ENCODE measurements at regions not wholly inside any gene's neighbourhood (a gene's known extent, or its start where the extent isn't known, plus 50 kb on each side); places are given as distances from the start of the nearest gene placed in this dataset.
"Not testable (repeated sequence)": the region's sequence is repeated elsewhere in the genome, so short reads cannot be mapped to it uniquely, and the experiment has no call there.

DNA sequence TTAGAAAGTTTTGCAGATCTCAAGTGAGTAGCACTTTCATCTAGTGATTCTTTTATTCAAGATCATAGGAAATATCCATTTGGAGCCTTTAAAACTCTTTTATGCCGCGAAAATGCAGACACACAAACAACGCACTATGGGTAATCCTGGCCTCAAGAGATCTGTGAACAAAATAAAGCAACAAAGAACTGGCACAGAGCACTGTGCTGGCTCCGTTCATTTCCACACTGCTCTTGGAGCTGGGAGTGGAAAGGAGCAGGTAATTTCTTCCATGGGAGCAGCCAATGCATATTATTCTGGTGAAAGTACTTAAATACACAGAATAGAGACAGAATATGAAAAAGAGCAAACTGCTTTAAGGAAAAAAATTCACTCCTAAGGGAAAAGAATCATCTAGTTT is 172.7 kb upstream of the FRG1 start:
- DNase-seq (ENCODE audit: low spot score): no peak

DNA sequence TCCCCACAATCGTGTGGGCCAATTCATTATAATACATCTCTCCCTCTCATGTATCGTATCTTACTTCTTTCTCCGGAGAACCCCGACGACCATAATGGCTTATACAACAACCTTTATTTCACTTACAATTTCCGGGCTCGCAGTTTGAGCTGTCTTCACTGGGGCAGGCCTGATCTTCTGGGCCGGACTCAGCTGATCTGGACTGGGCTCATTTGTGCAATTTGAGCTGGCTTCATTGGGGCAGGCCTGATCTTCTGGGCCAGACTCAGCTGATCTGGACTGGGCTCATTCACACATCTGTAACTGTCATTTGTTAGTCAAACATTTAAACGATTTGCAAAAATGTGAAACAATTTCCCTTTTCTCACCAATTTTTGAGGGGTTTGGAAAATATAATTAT is 171.5 kb upstream of the FRG1 start:
- no peak for DNase-seq (ENCODE audit: low spot score)

DNA sequence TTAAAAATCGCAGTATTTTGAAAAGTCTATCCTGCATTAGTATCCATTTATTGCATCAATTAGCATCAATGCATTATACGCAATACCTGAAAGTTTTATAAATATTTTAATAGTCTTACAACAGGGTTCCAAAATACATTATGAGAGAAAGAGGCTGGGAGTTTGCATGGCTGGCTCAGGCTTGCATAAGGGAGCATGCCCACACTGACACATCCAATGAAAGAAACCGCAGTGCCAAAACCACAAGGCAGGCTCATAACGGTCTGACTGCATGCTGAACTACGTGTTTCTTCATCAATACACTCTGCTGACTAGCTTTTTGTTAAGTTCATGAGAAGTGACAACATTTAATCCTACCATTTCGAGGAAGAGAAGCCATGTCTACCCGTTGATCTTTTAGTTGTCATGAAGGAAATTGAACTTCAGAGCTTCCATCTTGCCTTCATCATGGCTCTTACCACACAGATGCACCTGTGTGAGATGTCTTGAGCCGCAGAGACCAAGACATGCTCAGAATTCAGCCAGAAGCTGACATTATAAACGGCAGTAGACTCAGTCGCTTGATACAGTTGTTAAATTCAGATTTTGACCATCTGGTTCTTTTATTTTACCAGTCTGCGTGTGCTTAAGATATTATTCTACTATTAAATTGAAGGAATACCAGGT is 168.8 kb upstream of the FRG1 start:
- DNase-seq (ENCODE audit: low spot score): no peak

DNA sequence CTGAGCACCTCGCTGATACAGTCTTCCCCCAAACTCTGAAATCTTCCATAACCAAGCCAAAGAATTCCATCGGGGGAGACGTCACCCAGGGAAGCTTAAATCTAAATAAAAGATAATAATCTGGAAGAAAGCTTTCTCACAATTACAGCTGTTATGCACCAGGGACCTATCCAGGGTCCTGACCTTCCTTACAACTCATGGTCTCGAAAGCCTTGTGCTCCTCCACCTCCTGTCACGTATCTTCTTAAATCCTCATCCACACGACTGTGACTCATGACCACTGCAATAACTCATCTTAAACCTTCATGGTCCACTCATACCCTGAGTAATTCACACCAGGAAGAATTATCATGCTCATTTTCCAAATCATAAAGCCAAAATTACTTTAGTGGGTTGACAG is 166.8 kb upstream of the FRG1 start:
- DNase-seq (ENCODE audit: low spot score): no peak

DNA sequence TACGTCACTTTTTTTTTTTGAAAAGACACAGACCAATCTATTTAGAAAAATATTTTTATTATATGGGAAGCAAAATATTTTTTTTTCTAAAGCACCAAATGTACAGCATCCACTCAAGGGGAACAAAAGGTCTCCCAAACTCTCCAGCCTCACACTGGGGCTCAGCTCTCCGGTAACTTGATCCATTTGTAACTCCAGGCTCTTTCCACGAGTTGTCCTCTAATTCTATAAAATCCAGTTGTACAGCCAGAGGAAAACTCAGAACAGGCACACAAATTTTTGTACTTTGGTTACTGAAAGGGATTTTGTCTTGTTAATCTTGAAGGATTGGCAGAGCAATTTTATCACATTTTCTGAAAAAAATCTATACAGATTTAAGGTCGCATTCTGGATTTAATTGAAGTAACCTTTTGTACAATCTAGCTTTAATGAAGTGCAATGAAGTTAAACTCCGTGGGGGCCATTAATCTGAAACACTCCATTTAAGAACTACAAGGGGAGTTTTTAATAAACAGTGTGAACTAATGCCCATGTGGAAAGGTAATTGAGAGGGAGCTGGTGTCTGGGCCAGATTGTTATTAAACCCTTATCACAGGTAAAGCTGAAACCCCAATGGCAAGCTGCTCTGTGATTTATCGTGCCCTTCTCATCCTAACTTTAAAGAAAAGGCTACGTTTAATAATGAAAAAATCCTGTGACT is 161.2 kb upstream of the FRG1 start:
- no peak for DNase-seq (ENCODE audit: low spot score)

DNA sequence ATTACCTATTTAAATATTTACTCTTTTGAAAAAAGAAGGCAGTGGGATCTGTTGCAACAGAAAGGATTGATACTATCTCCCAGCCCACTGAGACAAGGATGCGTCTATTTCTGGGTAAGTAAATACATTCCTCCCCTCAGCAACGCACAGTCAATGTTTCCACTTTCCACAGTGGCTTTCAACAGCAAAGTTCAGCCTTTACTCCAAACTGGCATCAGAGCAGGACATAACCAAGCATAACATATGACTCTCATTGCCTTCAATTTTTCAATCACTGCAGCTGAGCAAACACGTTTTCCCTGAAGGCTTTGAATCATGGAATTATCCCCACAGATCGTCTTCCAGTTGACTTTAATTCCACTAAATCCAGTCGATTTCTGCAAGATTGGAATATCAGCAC is 160.3 kb upstream of the FRG1 start:
- no peak for DNase-seq (ENCODE audit: low spot score)

DNA sequence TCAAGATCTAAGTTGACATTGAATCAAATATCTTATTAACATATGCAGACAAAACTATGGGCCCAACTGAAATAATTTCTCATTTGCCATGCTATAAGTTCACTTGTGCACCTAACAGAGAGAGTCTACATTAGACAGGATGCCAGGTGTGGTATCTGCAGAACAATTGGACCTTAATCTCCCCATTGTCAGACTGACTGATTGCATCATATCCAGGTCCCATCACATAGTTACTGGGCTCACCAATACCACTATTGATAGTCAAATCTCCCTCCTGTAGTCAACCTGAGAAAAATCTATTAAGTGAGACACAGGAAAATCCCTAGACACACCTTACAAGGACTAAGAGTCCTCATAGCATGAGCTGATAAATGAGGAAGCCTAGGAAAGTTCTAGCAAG is 156.0 kb upstream of the FRG1 start:
- DNase-seq (ENCODE audit: low spot score): no peak

DNA sequence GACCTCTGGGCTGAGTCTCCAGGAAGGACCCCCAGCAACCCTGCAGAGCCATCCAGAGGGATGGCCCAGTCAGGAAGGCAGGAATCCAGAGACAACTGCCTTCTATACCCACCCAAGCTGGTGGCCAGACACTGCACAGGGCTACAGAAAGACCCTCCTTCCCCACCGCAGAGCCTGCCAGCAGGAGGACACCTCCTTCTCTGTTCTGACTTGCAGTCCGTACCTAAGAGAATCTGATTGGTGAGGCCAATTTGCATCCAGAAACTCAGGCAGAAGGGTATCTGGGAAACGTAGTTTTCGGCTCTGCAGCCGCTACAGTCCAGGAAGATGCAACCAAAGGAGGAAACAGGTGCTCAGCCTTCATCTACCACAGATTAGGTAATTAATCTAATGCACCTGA is 155.4 kb upstream of the FRG1 start:
- DNase-seq (ENCODE audit: low spot score): no peak

DNA sequence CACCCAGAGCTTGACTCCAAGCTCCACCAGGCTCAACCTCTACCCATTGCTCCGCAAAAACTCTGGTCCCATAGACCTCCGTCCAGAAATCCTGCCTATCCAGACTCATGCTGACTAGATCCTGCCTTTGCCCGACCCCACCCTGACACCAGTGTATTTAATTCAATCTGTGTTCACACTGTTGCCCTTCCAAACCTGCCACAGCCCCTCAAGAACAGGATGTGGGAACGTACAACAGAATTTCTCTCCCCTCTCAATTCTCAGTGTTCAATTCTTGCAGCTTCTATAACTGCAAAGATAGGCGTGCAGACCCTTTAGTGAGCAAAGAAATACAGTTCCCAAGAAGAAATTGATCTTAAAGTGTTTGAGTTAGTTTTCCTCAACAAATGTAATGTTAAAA is 154.2 kb upstream of the FRG1 start:
- no peak for DNase-seq (ENCODE audit: low spot score)

DNA sequence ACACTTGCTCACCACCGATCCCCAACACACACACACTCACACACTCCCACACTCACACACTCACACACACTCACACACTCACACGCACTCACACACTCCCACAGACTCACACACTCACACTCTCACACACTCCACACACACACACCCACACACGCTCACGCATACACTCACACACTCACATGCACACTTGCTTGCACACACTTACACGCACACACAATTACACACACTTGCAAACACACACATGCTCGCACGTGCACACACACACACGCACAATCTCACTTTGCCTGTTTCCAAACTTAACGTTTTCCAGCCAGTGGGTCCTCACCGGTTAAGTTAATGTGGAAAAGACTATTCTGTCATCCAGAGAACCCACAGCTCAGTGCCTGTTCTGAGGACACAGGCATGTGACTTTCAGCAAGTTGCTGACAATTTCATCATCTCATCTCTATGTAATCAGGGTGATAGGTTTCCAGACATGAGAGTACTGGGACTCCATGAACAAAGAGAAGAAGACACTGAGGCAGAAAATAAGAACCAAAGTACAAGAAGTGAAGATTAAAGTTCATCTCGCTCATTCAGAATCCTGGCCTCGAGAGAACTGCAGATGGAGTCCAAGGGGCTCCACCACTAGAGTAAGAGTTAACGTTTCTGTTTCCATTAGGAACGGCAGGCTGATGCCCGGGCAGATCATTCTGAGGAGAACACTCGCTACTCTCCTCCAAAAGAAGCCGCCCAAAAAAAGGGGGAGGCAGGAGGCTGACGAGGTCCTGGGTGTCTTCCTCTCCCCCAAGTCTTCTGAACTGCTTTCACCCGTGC is 153.2 kb upstream of the FRG1 start:
- no peak for DNase-seq (ENCODE audit: low spot score)

DNA sequence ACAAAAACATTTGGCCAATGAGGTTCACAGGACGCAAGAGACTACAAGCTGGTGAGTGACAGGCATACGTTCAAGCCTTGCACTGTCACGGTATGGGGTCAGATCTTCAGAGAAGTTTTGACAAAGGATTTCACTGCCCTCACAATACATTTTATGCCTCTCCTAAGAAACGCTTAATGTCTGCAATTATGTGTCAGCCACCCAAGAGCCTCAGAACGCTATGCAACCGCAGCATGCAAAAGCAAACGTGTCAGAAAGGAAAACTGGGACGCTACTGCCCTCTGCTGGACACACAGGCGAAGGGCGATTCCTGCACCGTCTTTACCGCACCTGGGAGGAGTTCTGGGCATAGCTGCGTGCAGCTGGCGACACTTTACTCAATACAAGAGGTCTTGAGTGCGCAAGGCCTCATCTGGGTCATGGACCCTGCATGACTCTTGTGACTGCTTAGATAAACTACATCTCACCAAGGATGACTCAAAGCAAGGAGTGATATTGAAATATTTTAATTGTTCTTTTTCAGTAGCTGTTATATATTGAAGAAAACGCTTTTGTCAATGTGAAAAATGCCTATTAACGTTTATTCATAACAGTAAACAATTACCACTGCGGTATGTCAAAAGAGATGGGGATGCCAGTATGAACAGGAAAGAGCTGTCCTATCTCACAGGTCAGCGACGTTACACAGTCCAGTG is 147.6 kb upstream of the FRG1 start:
- DNase-seq (ENCODE audit: low spot score): peak; percentile 86

DNA sequence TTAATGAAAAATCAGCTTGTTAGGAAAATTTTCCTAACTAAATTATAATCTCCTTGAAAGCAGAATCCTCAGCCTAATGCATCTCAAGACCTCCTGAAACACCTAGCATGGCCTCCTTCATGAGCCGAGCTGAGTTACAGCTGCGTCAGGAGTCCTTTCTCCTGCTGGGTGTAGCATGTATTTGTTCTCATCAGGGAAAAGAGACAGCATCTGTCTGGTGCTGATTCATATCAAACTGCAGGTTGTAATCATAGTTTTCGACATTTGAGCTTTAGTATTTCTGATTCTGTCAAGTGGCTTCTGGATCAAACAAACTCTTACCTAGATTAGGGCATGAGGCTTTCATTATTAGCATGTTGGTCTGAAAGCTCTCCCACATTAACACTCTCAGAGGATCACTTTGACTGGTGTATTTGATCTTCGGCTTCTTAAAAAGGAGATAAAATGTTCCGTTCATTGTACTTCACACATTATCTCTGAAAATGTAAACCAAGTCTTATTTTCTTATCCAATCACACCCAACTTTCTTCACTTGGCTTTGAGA is 140.1 kb upstream of the FRG1 start:
- DNase-seq (ENCODE audit: low spot score): no peak

DNA sequence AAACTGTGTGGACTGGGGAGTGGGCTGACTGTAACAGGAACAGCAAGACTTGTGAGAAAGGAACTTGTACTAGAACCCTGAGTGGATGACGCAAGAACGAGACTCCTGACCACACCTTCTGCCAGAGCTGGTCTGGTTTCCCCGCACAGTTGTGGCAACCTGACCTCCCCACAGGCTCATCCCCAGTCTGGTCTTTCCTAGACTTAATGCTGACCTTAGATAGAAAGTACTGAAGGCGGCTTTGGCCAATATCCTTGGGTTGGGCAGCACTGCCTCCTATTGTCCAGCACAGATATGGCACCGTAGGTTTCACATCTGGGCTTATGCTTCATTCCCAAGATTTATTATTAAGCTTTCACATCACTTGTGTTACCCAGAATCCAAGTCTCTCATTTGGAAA is 137.8 kb upstream of the FRG1 start:
- DNase-seq (ENCODE audit: low spot score): no peak

DNA sequence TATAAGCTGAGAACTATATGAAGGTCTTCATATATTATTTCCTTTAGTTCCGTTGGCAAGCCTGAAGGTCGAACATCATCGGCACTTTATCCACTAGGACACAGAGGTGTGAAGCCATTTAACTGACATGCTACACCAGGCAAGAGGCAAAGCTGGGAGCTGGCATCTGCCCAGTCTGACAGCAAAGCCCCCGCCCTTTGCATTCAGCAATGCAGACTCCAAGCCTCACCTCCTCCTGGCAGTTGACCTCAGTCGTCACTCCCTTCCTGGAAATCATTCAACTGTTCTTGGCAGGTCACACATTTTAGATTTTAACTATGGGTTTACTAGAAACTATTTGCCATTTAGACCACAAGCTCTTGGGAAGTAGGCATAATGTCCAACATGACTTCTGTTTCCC is 135.8 kb upstream of the FRG1 start:
- no peak for DNase-seq (ENCODE audit: low spot score)

DNA sequence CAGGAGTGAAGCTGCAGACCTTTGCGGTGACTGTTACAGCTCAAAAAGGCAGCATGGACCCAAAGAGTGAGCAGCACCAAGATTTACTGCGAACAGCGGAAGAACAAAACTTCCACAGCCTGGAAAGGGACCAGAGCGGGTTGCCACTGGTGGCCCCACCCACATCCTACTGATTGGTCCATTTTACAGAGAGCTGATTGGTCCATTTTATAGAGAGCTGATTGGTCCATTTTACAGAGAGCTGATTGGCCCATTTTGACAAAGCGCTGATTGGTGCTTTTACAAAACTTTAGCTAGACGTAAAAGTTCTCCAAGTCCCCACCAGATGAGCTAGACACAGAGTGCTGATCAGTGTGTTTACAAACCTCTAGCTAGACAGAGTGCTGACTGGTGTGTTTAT is 134.2 kb upstream of the FRG1 start:
- no peak for DNase-seq (ENCODE audit: low spot score)

DNA sequence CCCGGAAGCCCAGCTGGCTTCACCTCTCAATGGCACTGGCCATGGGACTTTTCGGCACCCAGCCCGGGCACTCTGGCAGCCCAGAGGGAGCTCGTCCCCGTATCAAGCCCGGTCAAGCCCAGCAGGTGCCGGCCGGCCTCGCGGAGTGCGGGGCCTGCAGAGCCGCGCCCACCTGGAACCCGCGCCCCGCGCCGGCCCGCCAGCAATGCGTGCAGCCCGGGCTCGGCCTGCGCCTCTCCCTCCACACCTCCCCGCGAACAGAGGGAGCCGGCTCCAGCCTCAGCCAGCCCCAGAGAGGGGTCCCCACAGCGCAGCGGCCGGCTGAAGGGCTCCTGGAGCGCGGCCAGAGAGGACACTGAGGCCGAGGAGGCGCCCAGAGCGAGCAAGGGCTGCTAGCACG is 133.6 kb upstream of the FRG1 start:
- no peak for DNase-seq (ENCODE audit: low spot score)

DNA sequence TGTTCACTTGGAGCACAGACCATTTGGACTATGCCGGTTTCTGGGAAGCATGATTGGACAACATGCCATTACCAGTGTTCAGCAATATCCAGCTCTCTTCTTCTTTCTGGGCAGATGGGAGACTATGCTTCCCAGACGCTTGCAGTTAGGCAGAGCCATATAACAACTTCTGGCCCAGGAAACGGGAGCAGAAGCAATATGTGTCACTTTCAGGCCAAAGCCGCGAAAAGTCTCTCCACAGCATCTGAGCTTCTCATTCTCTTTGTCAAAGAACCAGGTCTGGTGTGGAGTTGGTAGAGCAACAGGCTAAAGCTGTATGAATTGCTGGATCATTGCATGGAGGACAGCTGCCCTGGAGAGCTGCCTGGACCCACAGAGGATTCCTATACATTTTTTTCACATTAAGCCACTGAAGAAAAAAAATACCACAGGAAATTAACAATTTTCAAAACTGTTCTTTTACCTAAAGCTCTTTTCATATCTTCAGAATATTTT is 131.4 kb upstream of the FRG1 start:
- DNase-seq (ENCODE audit: low spot score): no peak

DNA sequence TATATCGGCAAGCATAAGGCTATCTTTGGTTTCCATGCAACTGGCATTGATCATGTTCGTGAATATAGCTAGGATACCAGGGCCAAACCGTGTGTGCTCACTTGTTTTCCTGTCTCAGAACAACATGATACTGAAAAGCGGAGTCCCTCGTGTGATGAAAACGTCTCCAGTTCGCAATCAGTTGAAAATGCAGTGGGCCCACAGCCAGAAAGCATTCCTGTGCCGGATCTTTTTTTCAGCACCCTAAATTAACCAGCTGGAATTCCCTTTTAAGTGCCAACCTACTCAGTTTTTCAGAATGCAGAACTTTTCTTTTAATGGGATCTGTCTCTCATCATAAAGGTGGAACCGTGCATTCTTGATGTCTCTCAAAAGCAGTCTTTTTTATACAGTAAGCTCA is 130.8 kb upstream of the FRG1 start:
- DNase-seq (ENCODE audit: low spot score): no peak

DNA sequence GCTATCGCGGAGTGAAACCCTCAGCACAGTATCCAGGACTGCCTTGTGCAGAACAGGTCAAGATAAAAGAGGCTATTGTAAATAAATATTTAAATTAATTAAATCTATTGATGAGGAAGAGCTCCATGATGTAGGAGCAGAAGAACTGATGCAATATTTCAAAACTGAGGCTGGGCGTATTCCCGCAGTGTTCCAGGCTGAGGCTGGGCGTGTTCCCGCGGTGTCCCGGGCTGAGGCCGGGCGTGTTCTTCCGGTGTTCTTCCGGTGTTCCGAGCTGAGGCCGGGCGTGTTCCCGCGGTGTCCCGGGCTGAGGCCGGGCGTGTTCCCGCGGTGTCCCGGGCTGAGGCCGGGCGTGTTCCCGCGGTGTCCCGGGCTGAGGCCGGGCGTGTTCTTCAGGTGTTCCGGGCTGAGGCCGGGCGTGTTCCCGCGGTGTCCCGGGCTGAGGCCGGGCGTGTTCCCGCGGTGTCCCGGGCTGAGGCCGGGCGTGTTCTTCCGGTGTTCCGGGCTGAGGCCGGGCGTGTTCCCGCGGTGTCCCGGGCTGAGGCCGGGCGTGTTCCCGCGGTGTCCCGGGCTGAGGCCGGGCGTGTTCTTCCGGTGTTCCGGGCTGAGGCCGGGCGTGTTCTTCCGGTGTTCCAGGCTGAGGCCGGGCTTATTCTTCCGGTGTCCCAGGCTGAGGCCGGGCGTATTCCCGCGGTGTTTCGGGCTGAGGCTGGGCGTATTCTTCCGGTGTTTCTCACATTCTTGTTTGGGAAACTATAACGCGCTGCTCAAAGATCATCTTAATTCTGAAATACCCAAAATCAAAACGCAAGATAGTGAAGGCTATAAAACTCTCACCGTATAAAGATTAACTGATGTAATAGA is 130.1 kb upstream of the FRG1 start:
- DNase-seq (ENCODE audit: low spot score): not testable (repeated sequence)

DNA sequence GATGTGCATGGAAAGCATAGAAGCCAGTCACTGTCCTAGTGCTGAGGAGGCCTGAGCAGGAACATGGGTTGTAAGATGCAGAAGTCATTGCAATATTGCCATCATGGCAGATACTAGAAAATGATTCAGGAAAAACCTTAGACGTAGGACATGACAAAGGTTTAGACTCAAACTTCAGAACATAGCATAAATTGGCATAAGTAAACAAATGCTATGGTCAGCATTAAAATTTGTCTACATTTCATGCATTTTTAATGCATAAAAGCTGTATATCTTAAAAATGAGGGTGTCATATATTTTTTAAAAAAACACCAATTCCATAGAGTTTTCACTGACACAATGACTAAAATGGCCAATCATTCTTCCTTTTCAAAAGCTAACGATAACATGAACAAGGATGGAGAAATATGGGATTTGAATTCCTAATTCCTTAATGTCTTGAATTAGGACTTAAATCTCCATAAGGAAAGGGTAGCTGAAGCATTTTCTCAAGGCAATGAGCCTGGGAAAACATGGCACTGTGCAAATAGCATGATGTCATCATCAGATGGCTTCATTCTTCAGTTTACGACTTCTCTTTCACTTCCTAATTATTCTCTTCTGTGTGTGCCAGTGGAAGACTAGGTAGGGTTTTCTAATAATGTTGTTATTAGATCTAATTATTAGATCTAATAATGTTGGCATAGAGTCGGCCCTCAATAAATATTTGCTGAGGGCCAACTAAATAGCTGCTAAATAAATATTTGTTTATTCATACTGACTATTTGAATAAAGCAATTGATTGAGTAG is 125.1 kb upstream of the FRG1 start:
- DNase-seq (ENCODE audit: low spot score): no peak

Measured in left forelimb (tissue), 1 donor.